ENCODE measurements at regions not wholly inside any gene's neighbourhood (a gene's known extent, or its start where the extent isn't known, plus 50 kb on each side); places are given as distances from the start of the nearest gene placed in this dataset.

DNA sequence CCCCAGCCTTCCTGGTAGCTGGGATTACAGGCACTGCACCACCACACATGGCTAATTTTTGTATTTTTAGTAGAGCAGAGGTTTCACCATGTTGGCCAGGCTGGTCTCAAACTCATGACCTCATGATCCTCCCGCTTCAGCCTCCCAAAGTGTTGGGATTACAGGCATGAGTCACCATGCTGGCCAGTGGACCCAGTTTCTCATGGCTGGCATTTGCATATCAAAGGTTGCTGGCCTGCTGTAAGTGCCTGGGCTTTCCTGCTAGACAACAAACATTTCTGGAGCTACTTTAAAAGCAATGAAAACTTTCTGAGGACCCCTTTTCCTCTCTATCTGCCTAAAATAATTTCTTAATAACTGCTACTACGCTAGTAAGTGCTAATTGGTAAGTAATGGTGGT, 228.2 kb downstream of the PCDH10 start:
- DNase-seq (ENCODE audit: low read depth), result no peak
- no peak overlapping the region for H3K4me3 ChIP-seq (ENCODE audit: control insufficient read depth, low read depth, low read length)
- TF ChIP-seq, protein P1, sequence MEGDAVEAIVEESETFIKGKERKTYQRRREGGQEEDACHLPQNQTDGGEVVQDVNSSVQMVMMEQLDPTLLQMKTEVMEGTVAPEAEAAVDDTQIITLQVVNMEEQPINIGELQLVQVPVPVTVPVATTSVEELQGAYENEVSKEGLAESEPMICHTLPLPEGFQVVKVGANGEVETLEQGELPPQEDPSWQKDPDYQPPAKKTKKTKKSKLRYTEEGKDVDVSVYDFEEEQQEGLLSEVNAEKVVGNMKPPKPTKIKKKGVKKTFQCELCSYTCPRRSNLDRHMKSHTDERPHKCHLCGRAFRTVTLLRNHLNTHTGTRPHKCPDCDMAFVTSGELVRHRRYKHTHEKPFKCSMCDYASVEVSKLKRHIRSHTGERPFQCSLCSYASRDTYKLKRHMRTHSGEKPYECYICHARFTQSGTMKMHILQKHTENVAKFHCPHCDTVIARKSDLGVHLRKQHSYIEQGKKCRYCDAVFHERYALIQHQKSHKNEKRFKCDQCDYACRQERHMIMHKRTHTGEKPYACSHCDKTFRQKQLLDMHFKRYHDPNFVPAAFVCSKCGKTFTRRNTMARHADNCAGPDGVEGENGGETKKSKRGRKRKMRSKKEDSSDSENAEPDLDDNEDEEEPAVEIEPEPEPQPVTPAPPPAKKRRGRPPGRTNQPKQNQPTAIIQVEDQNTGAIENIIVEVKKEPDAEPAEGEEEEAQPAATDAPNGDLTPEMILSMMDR (IDR thresholded peaks at IDR 0.05; ENCODE audit: control insufficient read depth, insufficient read depth, low read depth, low read length, missing control alignments), result no peak

DNA sequence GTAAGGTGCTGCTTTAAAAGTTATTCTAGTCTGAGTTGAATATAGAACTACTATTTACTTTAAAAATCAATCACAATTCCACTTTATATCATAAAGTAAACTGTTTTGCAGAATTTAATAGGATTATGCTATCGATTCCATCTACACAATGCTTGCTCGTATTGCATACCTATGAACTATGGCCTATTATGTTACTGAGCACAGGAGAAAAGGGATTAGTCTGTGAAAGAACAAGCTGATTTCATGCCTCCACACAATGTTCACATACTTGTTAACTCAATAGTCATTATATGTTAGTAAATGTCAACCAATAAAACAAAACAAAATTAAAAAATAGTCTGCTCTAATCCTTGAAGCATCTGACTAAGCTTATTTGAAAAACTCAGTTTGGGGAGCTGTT, 223.6 kb downstream of the PCDH10 start:
- H3K4me3 ChIP-seq (ENCODE audit: control insufficient read depth, low read depth, low read length), result no peak overlapping the region
- TF ChIP-seq, protein P1 (IDR thresholded peaks at IDR 0.05; ENCODE audit: control insufficient read depth, insufficient read depth, low read depth, low read length, missing control alignments), result no peak
- no peak for DNase-seq (ENCODE audit: low read depth)

DNA sequence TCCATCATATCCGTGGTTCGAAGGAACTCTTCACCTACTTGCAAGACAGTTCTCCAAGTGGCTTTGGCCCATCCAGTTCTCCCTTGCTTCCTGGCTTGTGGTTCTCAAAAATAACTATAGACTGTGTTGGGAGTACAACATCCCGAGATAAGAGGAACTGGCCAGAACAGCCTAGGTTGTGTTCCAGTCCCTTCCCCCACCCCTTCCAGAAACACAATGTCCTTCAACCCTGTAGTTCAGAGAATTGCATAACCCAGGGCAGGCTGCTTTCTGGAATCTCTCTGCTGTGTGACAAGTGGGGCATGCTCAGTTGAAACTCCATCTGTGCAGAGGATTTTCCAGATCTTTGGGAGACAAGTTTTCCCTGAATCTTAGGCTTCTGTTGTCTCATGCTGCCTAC, 206.5 kb downstream of the PCDH10 start:
- no peak overlapping the region for H3K4me3 ChIP-seq (ENCODE audit: control insufficient read depth, low read depth, low read length)
- DNase-seq (ENCODE audit: low read depth), result no peak
- TF ChIP-seq, protein P1 (IDR thresholded peaks at IDR 0.05; ENCODE audit: control insufficient read depth, insufficient read depth, low read depth, low read length, missing control alignments), result no peak

DNA sequence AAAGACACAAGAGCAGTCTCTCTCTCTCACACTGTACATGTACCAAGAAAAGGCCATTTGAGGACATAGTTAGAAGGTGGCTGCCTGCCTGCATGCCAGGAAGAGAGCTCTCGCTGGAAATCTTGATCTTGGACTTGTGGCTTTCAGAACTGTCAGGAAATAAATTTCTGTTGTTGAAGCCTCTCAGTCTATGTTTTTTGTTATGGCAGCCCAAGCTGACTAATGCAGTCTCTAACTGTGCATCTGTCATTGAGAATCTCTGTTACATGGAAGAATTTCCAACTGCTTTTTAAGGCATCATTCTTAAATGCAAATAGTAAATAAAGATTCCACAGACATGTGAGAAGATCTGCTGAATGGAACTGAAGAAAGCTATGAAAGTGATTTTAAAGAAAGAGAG, 198.3 kb downstream of the PCDH10 start:
- TF ChIP-seq, protein P1 (IDR thresholded peaks at IDR 0.05; ENCODE audit: control insufficient read depth, insufficient read depth, low read depth, low read length, missing control alignments), result no peak
- no peak overlapping the region for H3K4me3 ChIP-seq (ENCODE audit: control insufficient read depth, low read depth, low read length)
- DNase-seq (ENCODE audit: low read depth), result no peak

DNA sequence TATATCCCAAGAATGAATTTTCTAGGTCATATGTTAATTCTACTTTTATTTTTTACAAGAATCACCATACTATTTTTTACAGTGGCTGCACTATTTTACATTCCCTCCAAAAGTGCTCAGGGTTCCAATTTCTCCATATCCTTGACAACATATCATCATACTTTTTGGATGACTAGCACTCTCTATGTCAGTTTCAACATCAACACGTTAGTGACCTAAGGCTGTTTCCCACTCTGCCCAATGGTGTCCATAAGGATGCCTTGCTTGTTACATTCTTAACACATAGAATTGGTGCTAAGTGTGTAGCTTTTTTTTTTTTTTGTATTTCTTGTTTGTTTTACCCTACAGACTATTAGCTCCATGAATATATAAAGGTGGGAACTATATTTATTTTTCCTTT, 175.4 kb downstream of the PCDH10 start:
- no peak overlapping the region for H3K4me3 ChIP-seq (ENCODE audit: control insufficient read depth, low read depth, low read length)
- TF ChIP-seq, protein P1 (IDR thresholded peaks at IDR 0.05; ENCODE audit: control insufficient read depth, insufficient read depth, low read depth, low read length, missing control alignments), result no peak
- DNase-seq (ENCODE audit: low read depth), result no peak

DNA sequence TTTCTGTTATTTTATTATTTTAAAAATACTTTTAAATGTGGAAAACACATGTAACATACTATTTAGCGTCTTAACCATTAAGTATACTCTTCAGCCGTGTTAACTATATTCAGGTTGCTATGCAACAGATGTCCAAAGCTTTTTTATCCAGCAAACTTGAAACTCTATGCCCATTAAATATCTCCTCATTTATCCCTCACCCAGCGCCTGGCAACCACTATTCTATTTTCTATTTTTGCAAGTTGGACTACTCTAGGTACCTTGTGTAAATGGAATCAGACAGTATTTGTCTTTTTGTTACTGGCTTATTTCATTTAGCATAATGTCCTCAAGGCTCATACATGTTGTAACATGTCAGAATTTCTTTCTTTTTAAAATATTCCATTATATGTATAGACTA, 174.6 kb downstream of the PCDH10 start:
- no peak for DNase-seq (ENCODE audit: low read depth)
- H3K4me3 ChIP-seq (ENCODE audit: control insufficient read depth, low read depth, low read length), result no peak overlapping the region
- TF ChIP-seq, protein P1 (IDR thresholded peaks at IDR 0.05; ENCODE audit: control insufficient read depth, insufficient read depth, low read depth, low read length, missing control alignments), result no peak

DNA sequence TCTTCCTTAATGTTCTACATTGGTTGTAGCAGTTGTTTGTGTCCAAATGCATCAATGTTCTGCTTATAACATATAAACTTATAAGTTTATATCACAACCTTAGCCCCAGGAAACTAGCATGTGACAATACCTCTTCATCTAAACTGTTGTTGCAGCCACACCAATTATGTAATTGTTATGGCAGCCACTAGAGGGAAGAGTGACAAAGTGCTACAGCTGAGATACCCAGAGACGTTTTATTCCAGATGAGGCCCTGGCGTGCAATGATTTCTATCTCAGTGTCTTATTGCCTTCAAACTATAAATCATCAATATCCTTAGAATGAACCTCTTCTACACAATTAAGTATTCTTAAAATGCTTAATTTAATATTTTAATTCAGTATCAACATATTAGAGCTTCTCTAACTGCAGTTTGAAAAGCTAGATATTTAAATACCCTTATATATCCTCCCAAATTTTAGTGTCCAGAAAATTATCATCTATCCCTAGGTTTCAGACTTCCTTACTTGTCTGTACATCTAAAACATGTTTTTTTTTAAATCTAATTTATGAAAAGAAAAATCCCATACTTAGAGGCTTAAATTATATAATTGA, 171.6 kb downstream of the PCDH10 start:
- no peak for DNase-seq (ENCODE audit: low read depth)
- TF ChIP-seq, protein P1 (IDR thresholded peaks at IDR 0.05; ENCODE audit: control insufficient read depth, insufficient read depth, low read depth, low read length, missing control alignments), result peak; percentile 28

More for the DNA sequence above, 171.6 kb downstream of the PCDH10 start:
- H3K4me3 ChIP-seq (ENCODE audit: control insufficient read depth, low read depth, low read length), result no peak overlapping the region

Measured in AG09309 (cell line).